IPS DF 19.7 (cell line): ENCODE measurements at regions not wholly inside any gene's neighbourhood (a gene's known extent, or its start where the extent isn't known, plus 50 kb on each side); places are given as distances from the start of the nearest gene placed in this dataset.

Source experiments
- DNase-seq: peaks from one replicate; pipeline ENCODE4 v3.0.0-alpha.2; 2013; ENCODE audit warnings: low read depth, low spot score

- DNase-seq: no peak
Measured at GRCh38 chr3:94985778-94986177, 922.9 kb downstream of the NSUN3 start.

GRCh38 chr3:94990952-94991705 is 928.3 kb downstream of the NSUN3 start:
- DNase-seq: no peak

GRCh38 chr3:94996743-94997142 is 933.9 kb downstream of the NSUN3 start:
- DNase-seq: no peak

DNA sequence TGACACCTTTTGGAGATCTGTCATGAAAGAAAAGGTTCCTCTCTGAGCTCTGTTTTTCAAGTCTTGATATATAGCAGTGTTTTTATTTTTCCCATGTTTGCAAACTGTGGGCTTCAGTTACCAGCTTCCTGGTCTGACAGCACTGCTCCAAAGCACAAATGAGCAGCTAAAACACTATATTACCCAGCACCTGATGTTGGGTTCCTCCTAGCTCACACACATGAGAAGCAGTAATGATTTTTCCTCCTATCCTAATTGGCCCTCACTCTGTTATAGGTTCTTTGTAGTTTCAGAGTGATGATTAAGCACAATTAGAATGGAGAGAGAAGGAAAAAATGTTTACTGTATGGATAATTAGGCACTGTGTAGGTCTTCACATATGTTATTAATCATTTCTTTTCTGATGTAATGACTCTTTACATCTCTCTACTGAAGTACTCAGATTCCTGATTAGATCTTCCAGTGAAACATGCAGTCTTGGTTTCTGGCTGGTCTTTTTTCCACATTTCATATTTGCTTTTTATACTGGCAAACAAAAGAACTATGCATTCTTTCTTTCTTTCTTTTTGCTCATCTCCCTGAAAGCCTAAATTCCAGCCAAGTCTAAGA is 939.7 kb downstream of the NSUN3 start:
- no peak for DNase-seq

- DNase-seq: no peak
Measured at GRCh38 chr3:95028688-95029087, 965.8 kb downstream of the NSUN3 start.

DNA sequence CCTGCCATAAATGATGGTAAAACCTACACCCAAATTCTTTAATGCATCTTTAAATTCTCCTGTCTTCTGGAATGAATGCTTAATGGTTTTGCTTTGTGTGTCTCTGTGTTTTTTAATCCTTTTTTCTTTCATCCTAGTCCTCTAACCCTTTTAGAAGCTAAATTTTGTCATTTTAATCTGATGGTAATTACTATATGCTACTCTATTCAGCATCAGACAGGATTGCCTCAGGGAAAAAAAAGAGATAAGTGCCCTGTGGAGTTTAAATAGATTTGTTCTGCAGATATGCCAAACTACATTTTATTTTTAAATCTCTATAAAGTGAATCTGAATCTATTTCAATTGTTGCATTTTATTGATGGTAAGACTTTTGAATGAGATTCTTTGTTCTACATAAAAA is 966.8 kb downstream of the NSUN3 start:
- DNase-seq: no peak

DNA sequence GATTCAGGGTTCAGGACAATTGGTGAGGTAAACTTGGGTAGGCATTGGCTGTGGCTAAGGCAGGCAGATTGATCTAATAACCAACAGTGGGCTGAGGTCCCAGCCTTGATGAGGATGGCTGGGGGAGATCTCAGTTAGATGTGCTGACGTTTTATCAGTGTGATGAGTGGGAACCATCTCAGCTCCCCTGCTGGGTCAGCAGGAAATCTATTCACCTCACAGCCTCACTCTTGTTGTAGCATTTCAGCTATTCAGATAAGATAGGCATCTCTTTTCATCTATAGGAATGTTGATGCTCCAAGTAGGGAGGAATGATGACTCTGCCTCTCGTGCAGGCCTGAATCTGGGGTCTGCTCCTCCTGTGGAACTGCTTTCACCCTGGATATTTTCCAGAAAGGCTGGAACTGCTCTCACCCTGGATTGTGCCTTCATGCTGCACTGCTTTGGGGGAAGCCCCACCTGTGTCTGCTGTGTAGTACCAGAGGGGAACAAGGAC is 973.7 kb downstream of the NSUN3 start:
- DNase-seq: no peak

- no peak for DNase-seq
Measured at GRCh38 chr3:95037097-95037496, 974.2 kb downstream of the NSUN3 start.

DNA sequence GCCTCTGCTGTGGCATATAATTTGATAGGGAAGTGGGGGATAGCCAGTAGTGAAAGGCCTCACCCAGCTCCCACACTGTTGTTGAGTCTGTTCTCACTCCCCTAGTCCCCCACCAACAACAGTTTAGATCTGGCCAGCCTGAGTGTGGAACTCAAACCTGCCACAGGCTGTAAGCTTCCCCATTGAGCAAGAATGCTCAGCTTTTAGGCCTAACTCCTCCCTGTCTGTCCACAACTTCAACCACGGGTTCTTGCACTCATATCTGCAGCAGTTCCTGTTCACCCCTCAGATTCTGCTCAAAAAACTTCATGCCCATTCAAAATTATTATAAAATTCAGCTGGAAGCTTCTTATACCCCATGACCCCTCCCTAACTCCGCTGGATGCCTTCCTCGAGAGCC is 975.1 kb downstream of the NSUN3 start:
- no peak for DNase-seq

DNA sequence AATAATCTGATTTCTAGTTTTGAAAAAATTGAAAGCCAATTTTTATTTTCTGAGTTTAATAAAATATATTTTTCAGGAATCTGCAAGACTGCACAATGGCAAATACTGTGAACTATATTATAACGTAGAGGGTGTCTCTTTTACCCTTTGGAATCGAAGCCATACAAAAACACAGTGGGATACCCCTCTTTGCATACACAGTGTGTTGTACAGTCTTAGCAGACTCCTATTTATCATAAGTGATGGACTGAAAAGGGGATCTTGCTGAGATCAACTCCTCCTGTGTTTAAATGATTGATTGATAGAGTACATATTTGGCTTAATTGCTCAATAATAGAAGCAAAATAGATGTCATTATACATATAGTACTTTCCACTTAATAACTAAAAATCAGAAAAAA is 981.2 kb downstream of the NSUN3 start:
- no peak for DNase-seq

DNA sequence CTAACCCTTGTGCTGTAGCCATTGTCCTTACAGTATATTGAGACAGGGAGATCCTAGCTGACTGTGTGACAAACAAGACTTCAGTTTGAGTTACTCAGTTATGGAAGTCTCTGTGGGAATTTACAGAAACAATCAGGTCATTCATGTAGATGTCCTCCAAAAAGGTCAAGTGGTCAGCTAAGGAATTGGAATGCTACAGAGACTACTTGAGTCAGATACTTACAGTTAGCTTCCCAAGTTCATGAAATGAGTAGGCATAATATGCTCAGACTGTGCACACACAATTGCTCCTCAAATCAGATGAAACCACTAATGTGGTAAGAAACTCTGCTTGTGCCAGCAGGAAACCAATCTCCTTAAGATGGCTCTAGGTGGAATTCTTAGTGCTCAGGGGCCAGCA is 985.7 kb downstream of the NSUN3 start:
- no peak for DNase-seq

- no peak for DNase-seq
Measured at GRCh38 chr3:95049841-95050240, 987.0 kb downstream of the NSUN3 start.

DNA sequence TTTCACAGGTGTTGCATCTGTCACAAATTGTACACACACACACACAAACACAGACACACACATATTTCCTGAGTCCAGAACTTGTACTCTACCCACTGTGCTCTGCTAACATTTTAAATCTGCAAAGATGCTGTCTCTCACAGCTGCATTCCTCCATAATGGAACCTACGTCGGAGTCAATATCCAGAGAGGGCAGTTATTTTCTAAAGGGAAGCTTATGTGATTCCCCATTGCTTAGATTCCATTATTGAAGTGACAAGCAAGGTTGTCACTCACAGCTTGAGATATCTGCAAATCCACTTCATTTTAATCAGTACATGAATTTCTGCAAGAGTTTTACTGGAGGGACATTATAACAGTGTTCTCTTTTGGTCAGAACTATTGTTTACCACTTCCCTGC is 992.4 kb downstream of the NSUN3 start:
- DNase-seq: no peak

DNA sequence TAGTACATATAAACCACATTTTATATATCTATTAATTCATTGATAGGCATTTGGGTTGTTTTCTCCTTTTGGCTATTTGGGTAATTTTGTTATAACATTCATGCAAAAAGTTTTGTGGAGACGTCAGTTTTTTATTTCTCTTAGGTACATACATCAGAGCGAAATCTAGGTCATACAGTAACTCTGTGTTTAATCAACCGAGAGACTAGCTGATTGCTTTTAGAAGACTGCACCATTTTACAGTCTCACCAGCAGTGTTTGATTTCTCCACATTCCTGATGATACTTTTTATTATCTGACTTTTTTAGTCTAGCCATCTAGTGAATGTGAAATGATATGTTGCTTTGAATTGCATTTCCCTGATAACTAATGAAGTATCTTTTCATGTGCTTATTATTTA is 1019.3 kb downstream of the NSUN3 start:
- DNase-seq: no peak

DNA sequence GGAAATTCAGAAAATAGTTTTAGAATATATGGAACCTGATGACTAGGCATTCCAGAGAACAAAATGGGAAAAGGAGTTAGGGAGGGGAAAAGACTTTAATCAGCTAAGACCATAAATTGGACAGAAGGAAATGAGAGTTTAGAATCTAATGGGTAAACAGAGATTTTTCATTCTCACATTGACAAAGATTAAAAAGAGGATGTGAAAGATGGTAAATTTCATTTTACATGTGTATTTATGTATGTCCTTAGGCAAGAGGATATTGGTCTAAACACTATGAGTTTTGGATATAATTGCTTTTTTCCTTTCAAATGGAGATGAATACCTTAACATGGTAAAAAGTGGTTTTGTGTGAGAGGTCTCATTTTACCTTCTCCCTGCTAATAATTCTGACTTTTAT is 1021.9 kb downstream of the NSUN3 start:
- DNase-seq: no peak

DNA sequence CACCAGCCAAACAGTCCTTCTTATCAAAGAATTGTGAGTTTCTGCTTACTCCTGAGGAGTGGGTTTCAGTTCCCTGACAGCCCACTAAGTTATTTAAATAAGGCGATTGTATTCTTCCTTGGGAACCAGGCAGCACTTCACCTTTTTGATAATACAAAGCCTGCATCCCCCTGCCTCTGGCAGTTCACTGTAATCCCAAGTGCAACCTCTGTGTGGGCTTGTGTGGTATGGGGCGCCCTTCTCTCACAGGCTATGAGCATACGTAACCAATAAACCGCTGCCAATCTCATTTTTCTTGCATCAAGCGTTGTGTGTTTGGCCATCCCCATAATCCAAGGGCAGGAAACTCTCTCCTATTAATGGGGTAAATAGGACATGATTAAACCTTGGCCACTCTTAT is 1025.6 kb downstream of the NSUN3 start:
- no peak for DNase-seq

GRCh38 chr3:95097493-95097892 is 1034.6 kb downstream of the NSUN3 start:
- DNase-seq: no peak

GRCh38 chr3:95120921-95121320 is 1058.1 kb downstream of the NSUN3 start:
- no peak for DNase-seq

DNA sequence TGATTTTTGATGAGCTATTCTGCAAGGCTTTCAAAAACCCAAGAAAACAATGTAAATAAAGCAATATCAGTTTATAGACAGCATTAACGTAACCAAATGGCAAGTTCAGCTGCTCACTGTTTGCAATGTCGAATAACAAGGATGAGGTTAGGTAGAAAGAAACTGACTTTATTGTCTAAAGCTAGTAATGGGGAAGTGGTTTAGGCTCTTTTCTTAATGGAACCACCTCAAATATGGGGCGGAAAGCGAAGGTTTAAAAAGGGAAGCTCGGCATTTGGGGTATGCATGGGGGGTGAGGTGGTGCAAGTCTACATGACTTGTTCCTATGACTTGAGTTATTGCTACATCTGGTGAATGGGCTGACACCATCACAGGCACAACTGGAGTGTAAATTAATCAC is 1060.2 kb downstream of the NSUN3 start:
- DNase-seq: no peak

DNA sequence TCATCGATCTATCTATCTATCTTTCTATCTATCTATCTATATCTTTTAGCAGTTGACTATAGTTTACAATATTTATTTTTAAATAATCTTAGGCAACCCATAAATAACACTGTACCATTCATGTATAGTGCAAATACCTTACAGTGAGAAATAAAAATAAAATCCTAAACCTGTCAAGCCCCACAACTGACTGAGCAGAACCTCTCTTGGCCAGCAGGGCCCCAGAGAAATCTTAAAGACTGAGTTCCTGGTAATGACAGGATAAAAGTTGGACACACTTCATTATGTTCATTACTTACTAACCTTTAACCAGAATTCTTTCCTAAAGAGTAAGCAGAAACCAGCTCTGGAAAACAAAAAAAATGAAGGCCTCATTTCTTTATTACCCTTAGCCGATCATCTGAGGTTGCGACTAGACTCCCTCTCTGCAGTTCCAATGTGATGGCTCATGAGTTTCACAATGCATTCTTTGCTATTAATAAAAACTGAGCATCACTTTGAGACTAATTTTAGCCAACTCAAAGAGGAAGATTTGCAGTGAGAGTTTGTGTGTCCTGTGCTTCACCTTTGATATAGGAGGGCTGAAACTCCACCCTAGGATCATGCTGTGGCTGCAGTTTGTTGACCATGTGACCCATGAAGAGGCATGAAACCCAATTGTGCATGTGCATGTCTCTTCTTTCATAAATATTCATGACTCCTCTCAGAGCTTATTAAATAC is 1072.0 kb downstream of the NSUN3 start:
- no peak for DNase-seq

GRCh38 chr3:95148107-95148506 is 1085.2 kb downstream of the NSUN3 start:
- no peak for DNase-seq

DNA sequence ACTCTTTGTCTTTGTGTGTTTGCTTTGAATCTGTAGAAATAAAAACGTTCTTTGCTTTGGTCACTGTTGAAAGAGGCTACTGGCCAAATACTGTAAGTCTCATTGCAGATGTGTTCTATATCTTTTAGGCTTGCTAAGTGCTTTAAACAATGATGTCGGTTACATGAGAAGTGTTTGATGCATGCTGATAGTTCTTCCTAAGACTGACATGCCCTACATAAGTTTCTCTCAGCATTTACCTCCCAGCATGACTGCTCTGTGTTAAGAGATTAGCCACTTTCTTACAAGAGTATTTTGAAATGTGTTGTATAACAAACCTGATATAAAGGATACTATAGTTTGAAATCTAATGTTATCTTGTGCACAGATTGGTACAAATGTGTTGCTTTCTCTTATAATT is 1088.7 kb downstream of the NSUN3 start:
- no peak for DNase-seq

GRCh38 chr3:95154766-95155165 is 1091.9 kb downstream of the NSUN3 start:
- DNase-seq: no peak
